ENCODE measurements at regions not wholly inside any gene's neighbourhood (a gene's known extent, or its start where the extent isn't known, plus 50 kb on each side); places are given as distances from the start of the nearest gene placed in this dataset.

DNA sequence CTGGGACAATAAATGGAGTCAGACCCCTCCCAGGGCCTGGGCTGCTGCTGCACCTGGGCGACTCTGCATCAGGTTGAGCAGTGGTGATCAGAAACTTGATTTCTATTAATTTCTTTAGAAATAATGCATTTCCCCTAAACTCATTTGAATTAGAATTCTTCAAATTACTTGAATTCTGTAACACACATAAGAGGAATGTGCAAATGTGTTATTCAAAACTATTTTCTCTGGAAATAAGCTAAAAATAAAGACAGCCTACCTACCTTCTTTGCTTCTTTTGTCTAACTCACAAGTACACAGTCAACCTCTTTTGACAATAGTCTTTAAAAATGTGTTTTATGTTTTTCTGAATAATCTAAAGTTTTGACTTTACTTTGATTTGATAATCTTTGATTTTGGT lies 433.0 kb downstream of the KLF12 start:
- TF ChIP-seq, protein P1, sequence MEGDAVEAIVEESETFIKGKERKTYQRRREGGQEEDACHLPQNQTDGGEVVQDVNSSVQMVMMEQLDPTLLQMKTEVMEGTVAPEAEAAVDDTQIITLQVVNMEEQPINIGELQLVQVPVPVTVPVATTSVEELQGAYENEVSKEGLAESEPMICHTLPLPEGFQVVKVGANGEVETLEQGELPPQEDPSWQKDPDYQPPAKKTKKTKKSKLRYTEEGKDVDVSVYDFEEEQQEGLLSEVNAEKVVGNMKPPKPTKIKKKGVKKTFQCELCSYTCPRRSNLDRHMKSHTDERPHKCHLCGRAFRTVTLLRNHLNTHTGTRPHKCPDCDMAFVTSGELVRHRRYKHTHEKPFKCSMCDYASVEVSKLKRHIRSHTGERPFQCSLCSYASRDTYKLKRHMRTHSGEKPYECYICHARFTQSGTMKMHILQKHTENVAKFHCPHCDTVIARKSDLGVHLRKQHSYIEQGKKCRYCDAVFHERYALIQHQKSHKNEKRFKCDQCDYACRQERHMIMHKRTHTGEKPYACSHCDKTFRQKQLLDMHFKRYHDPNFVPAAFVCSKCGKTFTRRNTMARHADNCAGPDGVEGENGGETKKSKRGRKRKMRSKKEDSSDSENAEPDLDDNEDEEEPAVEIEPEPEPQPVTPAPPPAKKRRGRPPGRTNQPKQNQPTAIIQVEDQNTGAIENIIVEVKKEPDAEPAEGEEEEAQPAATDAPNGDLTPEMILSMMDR (IDR thresholded peaks at IDR 0.05), result no peak
- TF ChIP-seq POLR2AphosphoS5 (IDR thresholded peaks at IDR 0.05; ENCODE audit: low read depth, low read length) (no peak), TCF7L2 (IDR thresholded peaks at IDR 0.05; ENCODE audit: low read depth, low read length) (no peak)
- TF ChIP-seq, protein P2, sequence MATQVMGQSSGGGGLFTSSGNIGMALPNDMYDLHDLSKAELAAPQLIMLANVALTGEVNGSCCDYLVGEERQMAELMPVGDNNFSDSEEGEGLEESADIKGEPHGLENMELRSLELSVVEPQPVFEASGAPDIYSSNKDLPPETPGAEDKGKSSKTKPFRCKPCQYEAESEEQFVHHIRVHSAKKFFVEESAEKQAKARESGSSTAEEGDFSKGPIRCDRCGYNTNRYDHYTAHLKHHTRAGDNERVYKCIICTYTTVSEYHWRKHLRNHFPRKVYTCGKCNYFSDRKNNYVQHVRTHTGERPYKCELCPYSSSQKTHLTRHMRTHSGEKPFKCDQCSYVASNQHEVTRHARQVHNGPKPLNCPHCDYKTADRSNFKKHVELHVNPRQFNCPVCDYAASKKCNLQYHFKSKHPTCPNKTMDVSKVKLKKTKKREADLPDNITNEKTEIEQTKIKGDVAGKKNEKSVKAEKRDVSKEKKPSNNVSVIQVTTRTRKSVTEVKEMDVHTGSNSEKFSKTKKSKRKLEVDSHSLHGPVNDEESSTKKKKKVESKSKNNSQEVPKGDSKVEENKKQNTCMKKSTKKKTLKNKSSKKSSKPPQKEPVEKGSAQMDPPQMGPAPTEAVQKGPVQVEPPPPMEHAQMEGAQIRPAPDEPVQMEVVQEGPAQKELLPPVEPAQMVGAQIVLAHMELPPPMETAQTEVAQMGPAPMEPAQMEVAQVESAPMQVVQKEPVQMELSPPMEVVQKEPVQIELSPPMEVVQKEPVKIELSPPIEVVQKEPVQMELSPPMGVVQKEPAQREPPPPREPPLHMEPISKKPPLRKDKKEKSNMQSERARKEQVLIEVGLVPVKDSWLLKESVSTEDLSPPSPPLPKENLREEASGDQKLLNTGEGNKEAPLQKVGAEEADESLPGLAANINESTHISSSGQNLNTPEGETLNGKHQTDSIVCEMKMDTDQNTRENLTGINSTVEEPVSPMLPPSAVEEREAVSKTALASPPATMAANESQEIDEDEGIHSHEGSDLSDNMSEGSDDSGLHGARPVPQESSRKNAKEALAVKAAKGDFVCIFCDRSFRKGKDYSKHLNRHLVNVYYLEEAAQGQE (IDR thresholded peaks at IDR 0.05; ENCODE audit: insufficient read depth in 1 of 2, low read depth in 2 of 2, low read length in 1 of 2), result no peak
